Body of pancreas (tissue), 4 donors: ENCODE measurements at regions not wholly inside any gene's neighbourhood (a gene's known extent, or its start where the extent isn't known, plus 50 kb on each side); places are given as distances from the start of the nearest gene placed in this dataset.

Experiments used
- ATAC-seq: fragments of 150-250 bp; one replicate; pipeline ENCODE4 v1.9.1; 2016
- DNase-seq, 4 donors: peaks; one replicate each; pipeline ENCODE4 v3.0.0-alpha.2; 2019
- H3K27ac ChIP-seq, 4 donors: fragments of 200-600 bp; sonication (generic); 1 replicate in 3 of 4; 2 replicates in 1 of 4; pipeline versions ENCODE4 v1.5.1 to v1.6.1; 2016 to 2019; ENCODE audit warnings: mild to moderate bottlenecking in 1 of 4, mixed read lengths in 1 of 4, moderate library complexity in 1 of 4
- H3K27me3 ChIP-seq, 2 donors: fragments of 200-600 bp; sonication (generic); one replicate each; pipeline ENCODE4 v1.6.0; 2016; ENCODE audit warnings: mild to moderate bottlenecking in 1 of 2
- H3K36me3 ChIP-seq, 2 donors: fragments of 200-600 bp; sonication (generic); replicated peaks in 1 of 2; 2 replicates each; pipeline ENCODE4 v1.5.1; 2016; ENCODE audit warnings: low read depth in 2 of 2; ENCODE audit not compliant: insufficient read depth in 1 of 2
- H3K4me1 ChIP-seq: fragments of 200-600 bp; sonication (generic); one replicate; pipeline ENCODE4 v1.6.0; 2016
- H3K4me3 ChIP-seq, 2 donors: fragments of 200-600 bp; sonication (generic); 1 replicate in 1 of 2; 2 replicates in 1 of 2; pipeline ENCODE4 v1.5.1; 2016 to 2019
- H3K9me3 ChIP-seq, 3 donors: fragments of 200-600 bp; sonication (generic); 1 replicate in 2 of 3; 2 replicates in 1 of 3; pipeline ENCODE4 v1.5.1; 2016
- POLR2A ChIP-seq, 3 donors: fragments of 450-650 bp; IDR thresholded peaks; one replicate each; pipeline ENCODE4 v1.6.1; 2016; ENCODE audit warnings: antibody characterized with exemption in 3 of 3, mild to moderate bottlenecking in 2 of 3
- WGBS, 2 donors: methylation state at CpG; one replicate each; pipeline ENCODE4 v1.1.5; 2017; 5-methylcytosine and 5-hydroxymethylcytosine counted together
- intact Hi-C: fragments of 100-400 bp; cut with DNase I; formaldehyde crosslinking; loops from one replicate; pipeline ENCODE4 v1.15.1; 2023
- TF ChIP-seq, protein P1 (sequence below), 7 experiments: fragments of 450-650 bp in 4 of 7; fragments of 200-600 bp in 3 of 7; sonication (generic) in 3 of 7; IDR thresholded peaks; one replicate each; pipeline ENCODE4 v1.5.1; 2016 to 2019; ENCODE audit warnings: antibody characterized with exemption in 7 of 7

GRCh38 chr5:108659531-108659930 lies 88.2 kb upstream of the FER start:
- Histone ChIP-seq H3K27ac (no peak overlapping the region), H3K36me3 (no peaks in the 10 kb centered on the region), H3K9me3 (no peaks in the 10 kb centered on the region), H3K4me3 (no peak overlapping the region), H3K4me1 (peaks cover 7% of the 10 kb centered on the region), H3K27me3 (no peaks in the 10 kb centered on the region)
- ATAC-seq = no peak
- WGBS, 2 donors = 18 to 32% methylated on average over 3 of the region's 3 CpGs
- DNase-seq = no peak
- TF ChIP-seq, protein P1, sequence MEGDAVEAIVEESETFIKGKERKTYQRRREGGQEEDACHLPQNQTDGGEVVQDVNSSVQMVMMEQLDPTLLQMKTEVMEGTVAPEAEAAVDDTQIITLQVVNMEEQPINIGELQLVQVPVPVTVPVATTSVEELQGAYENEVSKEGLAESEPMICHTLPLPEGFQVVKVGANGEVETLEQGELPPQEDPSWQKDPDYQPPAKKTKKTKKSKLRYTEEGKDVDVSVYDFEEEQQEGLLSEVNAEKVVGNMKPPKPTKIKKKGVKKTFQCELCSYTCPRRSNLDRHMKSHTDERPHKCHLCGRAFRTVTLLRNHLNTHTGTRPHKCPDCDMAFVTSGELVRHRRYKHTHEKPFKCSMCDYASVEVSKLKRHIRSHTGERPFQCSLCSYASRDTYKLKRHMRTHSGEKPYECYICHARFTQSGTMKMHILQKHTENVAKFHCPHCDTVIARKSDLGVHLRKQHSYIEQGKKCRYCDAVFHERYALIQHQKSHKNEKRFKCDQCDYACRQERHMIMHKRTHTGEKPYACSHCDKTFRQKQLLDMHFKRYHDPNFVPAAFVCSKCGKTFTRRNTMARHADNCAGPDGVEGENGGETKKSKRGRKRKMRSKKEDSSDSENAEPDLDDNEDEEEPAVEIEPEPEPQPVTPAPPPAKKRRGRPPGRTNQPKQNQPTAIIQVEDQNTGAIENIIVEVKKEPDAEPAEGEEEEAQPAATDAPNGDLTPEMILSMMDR (IDR thresholded peaks at IDR 0.05) = no peak
- TF ChIP-seq POLR2A (IDR thresholded peaks at IDR 0.05) = no peak
- intact Hi-C loops = no loop called here

GRCh38 chr5:108655750-108656450 lies 91.8 kb upstream of the FER start:
- ATAC-seq (peak; percentile 63), DNase-seq (no peak)
- intact Hi-C loops = no loop called here
- no peaks in the 10 kb centered on the region for H3K9me3 ChIP-seq
- no peaks in the 10 kb centered on the region for H3K4me1 ChIP-seq
- no peaks in the 10 kb centered on the region for H3K27me3 ChIP-seq
- WGBS, 2 donors = 33 to 42% methylated on average over 5 of the region's 5 CpGs
- no peak overlapping the region for H3K4me3 ChIP-seq
- H3K27ac ChIP-seq = peak overlapping the region in 1 of 4 donors; percentile 10
- TF ChIP-seq, protein P1 (IDR thresholded peaks at IDR 0.05) = peak in 1 of 7 experiments; percentile 1
- TF ChIP-seq POLR2A (IDR thresholded peaks at IDR 0.05) = no peak
- no peaks in the 10 kb centered on the region for H3K36me3 ChIP-seq

DNA sequence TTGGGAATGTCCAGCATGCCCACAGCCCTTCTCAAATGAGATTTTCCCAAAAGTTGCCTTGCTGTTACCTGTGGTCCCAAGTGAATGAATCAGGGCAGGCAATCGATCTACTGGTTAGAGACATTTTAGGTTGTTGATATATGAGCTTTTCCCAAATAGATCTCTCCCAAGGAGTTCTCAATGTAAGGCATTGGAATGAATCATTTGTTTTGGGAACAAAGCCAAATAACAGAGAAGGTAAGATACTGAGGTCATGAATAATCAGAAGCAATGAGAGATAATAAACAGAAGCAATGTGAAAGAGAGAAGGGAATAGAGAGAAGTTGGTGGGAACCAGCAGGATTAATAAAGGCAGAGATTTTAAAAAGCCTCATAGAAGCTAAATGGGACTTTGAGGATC lies 93.6 kb upstream of the FER start:
- Histone ChIP-seq H3K27ac (no peak overlapping the region), H3K9me3 (no peaks in the 10 kb centered on the region), H3K4me3 (no peak overlapping the region), H3K27me3 (no peaks in the 10 kb centered on the region), H3K36me3 (no peaks in the 10 kb centered on the region), H3K4me1 (no peaks in the 10 kb centered on the region)
- DNase-seq (no peak), ATAC-seq (no peak)
- no peak for TF ChIP-seq POLR2A (IDR thresholded peaks at IDR 0.05)
- TF ChIP-seq, protein P1 (IDR thresholded peaks at IDR 0.05) = no peak
- intact Hi-C loops = no loop called here
- 31 to 63% methylated on average over 1 of the region's 1 CpG for WGBS, 2 donors

GRCh38 chr5:108653201-108653600 lies 94.5 kb upstream of the FER start:
- H3K4me3 ChIP-seq = no peak overlapping the region
- H3K9me3 ChIP-seq = no peaks in the 10 kb centered on the region
- intact Hi-C loops = no loop called here
- 92 to 96% methylated on average over 1 of the region's 1 CpG for WGBS, 2 donors
- H3K36me3 ChIP-seq = no peaks in the 10 kb centered on the region
- H3K27me3 ChIP-seq = no peaks in the 10 kb centered on the region
- no peak for TF ChIP-seq POLR2A (IDR thresholded peaks at IDR 0.05)
- TF ChIP-seq, protein P1 (IDR thresholded peaks at IDR 0.05) = no peak
- no peak for ATAC-seq
- H3K4me1 ChIP-seq = no peaks in the 10 kb centered on the region
- DNase-seq = no peak
- H3K27ac ChIP-seq = no peak overlapping the region

DNA sequence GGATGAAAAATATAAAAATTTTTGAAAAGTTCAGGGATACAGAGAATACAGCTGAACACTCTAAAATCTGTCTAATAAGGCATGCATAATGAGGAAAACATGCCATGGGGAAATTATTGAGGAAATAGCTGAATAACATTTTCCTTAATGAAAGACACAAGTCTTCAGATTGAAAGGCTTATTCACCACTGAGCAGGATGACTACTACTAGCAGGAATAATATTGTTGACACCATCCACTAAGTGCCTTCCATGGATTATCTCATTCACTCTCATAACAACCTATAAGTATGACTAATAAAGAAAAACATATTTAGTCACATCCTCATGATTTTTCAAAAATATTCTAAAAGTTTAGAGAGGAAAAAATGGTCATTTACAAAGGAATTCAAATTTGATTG lies 96.7 kb upstream of the FER start:
- no peak for TF ChIP-seq POLR2A (IDR thresholded peaks at IDR 0.05)
- TF ChIP-seq, protein P1 (IDR thresholded peaks at IDR 0.05) = no peak
- intact Hi-C loops = no loop called here
- DNase-seq (no peak), ATAC-seq (no peak)
- Histone ChIP-seq H3K27me3 (no peaks in the 10 kb centered on the region), H3K36me3 (no peaks in the 10 kb centered on the region), H3K9me3 (no peaks in the 10 kb centered on the region), H3K27ac (no peak overlapping the region), H3K4me1 (no peaks in the 10 kb centered on the region), H3K4me3 (no peak overlapping the region)
